GM12891 (cell line): ENCODE measurements at regions not wholly inside any gene's neighbourhood (a gene's known extent, or its start where the extent isn't known, plus 50 kb on each side); places are given as distances from the start of the nearest gene placed in this dataset.

ENCODE experiments used
- PAX5 ChIP-seq: IDR thresholded peaks from 2 replicates; pipeline ENCODE4 v1.6.1; 2011; ENCODE audit warnings: low read length, moderate library complexity, mild to moderate bottlenecking; ENCODE audit not compliant: insufficient read depth, severe bottlenecking
- POLR2A ChIP-seq: IDR thresholded peaks from 2 replicates; pipeline ENCODE4 v1.6.1; 2011; ENCODE audit warnings: low read depth, low read length, control low read depth
- POLR2AphosphoS5 ChIP-seq: IDR thresholded peaks from 2 replicates; pipeline ENCODE4 v1.6.1; 2011; ENCODE audit warnings: low read depth, low read length, control low read depth
- TAF1 ChIP-seq: IDR thresholded peaks from 2 replicates; pipeline ENCODE4 v1.6.1; 2011; ENCODE audit warnings: low read depth, low read length, control low read depth

DNA sequence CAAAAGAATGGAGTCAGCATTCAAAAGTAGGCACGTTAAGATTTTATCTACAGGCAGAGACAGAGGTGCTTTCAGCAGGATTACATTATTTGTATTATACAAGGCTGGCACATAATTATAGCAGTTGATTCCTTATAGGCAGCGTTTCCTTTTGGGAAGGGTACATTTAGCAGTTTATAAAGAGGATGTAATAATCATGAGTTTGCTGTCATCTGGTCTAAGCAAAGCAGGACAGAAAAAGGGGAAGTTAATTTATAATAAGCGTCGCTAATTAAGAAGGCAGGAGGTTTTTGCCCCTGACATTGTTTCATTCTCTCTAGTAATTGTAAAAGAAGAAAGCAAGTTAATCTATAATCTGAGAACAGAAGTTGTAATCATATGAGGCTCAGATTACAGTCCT lies 259.9 kb upstream of the MDGA2 start:
- TF ChIP-seq POLR2AphosphoS5 (no peak), PAX5 (no peak), POLR2A (no peak), TAF1 (no peak)
